Spleen (tissue), 11 donors: ENCODE measurements at regions not wholly inside any gene's neighbourhood (a gene's known extent, or its start where the extent isn't known, plus 50 kb on each side); places are given as distances from the start of the nearest gene placed in this dataset.
"Not testable (repeated sequence)": the region's sequence is repeated elsewhere in the genome, so short reads cannot be mapped to it uniquely, and the experiment has no call there.

Experiments
- DNase-seq: peaks from one replicate; pipeline ENCODE4 v3.0.0-alpha.2; 2020
- H3K27ac ChIP-seq, 8 donors: fragments of 200-600 bp; sonication (generic) in 7 of 8; 1 replicate in 4 of 8; 2 replicates in 4 of 8; pipeline versions ENCODE4 v1.5.0 to v1.8.0; 2016 to 2021; ENCODE audit warnings: inconsistent platforms in 4 of 8, mild to moderate bottlenecking in 4 of 8, moderate library complexity in 1 of 8
- H3K27me3 ChIP-seq, 7 donors: fragments of 200-600 bp; sonication (generic) in 6 of 7; replicated peaks in 1 of 7; 1 replicate in 4 of 7; 2 replicates in 3 of 7; pipeline versions ENCODE4 v1.5.0 to v1.8.0; 2016 to 2021; ENCODE audit warnings: inconsistent platforms in 3 of 7, mild to moderate bottlenecking in 1 of 7
- H3K36me3 ChIP-seq, 6 donors: fragments of 200-600 bp; sonication (generic) in 5 of 6; 1 replicate in 4 of 6; 2 replicates in 2 of 6; pipeline versions ENCODE4 v1.5.0 to v1.8.0; 2016 to 2021; ENCODE audit warnings: inconsistent platforms in 2 of 6
- H3K4me1 ChIP-seq, 6 donors: fragments of 200-600 bp; sonication (generic) in 5 of 6; 1 replicate in 3 of 6; 2 replicates in 3 of 6; pipeline versions ENCODE4 v1.5.0 to v1.8.0; 2016 to 2021; ENCODE audit warnings: inconsistent platforms in 3 of 6
- H3K4me3 ChIP-seq, 8 donors: fragments of 200-600 bp; sonication (generic) in 7 of 8; 1 replicate in 4 of 8; 2 replicates in 4 of 8; pipeline versions ENCODE4 v1.5.0 to v1.8.0; 2016 to 2021; ENCODE audit warnings: inconsistent platforms in 4 of 8, mild to moderate bottlenecking in 4 of 8, moderate library complexity in 2 of 8
- H3K9me3 ChIP-seq, 8 donors: fragments of 200-600 bp; sonication (generic) in 7 of 8; 1 replicate in 4 of 8; 2 replicates in 4 of 8; pipeline versions ENCODE4 v1.5.0 to v1.8.0; 2016 to 2021; ENCODE audit warnings: inconsistent platforms in 4 of 8
- POLR2A ChIP-seq, 3 donors: fragments of 450-650 bp; IDR thresholded peaks; one replicate each; pipeline ENCODE4 v1.5.1; 2017; ENCODE audit warnings: antibody characterized with exemption in 3 of 3, mild to moderate bottlenecking in 1 of 3
- POLR2AphosphoS5 ChIP-seq, 3 donors: sonication (generic); formaldehyde crosslinking; IDR thresholded peaks; one replicate each; pipeline ENCODE4 v1.5.1; 2017; ENCODE audit warnings: antibody characterized with exemption in 3 of 3
- WGBS, 5 donors: extraction: QIAGEN DNeasy Blood & Tissue Kit in 3 of 5; methylation state at CpG; one replicate each; pipeline versions ENCODE4 v1.1.5 to v1.1.7; 2013 to 2018; 5-methylcytosine and 5-hydroxymethylcytosine counted together
- intact Hi-C: fragments of 100-400 bp; cut with DNase I; formaldehyde crosslinking; loops from one replicate; pipeline ENCODE4 v1.15.0; 2023; ENCODE audit warnings: low total_unique reads
- TF ChIP-seq, protein P1 (sequence below), 11 experiments: fragments of 200-600 bp in 7 of 11; fragments of 450-650 bp in 4 of 11; sonication (generic) in 4 of 11; IDR thresholded peaks in 8 of 11; conservative IDR thresholded peaks in 3 of 11; 1 replicate in 7 of 11; 2 replicates in 4 of 11; pipeline versions ENCODE4 v1.4.0 to v1.8.0; 2016 to 2021; ENCODE audit warnings: antibody characterized with exemption in 11 of 11, inconsistent platforms in 4 of 11, mild to moderate bottlenecking in 1 of 11
- donor health status: healthy with polysubstance abuse.
- donor health status: DM: no; HTN: no; CAD: no; lungs with moderate emphysema.
- donor health status: DM: no; HTN: no; CAD: no.
- donor health status: Bipolar disorder and iron deficiency.
- donor health status: healthy.
- donor health status: DM: no; HTN: no; CAD: no.
- donor health status: DM: yes; HTN: yes; CAD: no.

DNA sequence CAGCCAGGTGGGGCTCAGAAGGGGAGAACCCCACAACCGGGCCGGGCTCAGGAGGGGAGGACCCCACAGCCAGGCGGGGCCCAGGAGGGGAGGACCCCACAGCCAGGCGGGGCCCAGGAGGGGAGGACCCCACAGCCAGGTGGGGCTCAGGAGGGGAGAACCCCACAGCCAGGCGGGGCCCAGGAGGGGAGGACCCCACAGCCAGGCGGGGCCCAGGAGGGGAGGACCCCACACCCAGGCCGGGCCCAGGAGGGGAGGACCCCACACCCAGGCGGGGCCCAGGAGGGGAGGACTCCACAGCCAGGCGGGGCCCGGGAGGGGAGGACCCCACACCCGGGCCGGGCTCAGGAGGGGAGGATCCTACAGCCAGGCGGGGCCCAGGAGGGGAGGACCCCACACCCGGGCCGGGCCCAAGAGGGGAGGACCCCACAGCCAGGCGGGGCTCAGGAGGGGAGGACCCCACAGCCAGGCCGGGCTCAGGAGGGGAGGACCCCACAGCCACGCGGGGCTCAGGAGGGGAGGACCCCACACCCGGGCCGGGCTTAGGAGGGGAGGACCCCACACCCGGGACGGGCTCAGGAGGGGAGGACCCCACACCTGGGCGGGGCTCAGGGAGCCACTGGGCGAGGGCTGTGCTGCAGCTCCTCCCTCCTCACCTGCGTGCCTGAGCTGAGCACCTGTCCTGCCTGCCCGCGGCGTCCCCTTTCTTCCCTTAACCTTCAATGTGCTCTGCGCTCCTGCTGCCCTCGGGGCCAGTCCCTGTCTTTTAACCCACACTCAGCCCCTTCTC lies 131.4 kb downstream of the IGLL1 start:
- H3K4me3 ChIP-seq, H3K36me3 ChIP-seq, H3K4me1 ChIP-seq, H3K27ac ChIP-seq, intact Hi-C loops: not testable (repeated sequence)
- peaks cover 0 to 21% (median 11%) of the 10 kb centered on the region in 8 donors for H3K9me3 ChIP-seq
- DNase-seq, result peak; percentile 27
- peaks cover 0 to 14% (median 0%) of the 10 kb centered on the region in 7 donors for H3K27me3 ChIP-seq
- WGBS, 5 donors, result 73 to 86% (median 82%) methylated on average over 21 to 27 of the region's 31 CpGs

DNA sequence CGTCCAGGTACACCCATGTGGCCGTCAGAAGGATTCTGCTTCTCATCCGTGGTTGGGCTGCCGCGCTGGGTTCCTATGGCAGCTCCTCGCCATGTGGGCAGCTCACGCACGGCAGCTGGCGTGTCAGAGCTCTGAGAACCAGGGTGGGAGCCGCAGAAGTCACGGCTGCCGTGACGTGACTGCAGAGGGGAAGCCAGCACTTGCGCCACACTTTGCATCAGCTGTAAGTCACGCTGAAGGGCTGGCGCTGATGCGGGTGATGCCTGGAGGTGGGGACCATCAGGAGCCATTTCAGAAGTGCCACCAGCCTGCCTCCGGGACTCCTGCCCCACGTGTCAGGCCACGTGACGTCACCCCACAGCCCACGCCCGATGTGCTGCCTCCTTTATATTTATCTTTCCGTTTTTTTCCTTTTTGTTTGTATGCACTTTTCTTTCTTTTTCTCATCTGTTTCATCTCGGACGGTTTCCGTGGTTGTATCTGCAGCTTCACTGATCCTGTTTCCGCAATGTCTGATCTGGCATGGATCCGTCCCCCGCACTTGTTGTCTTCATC lies 133.2 kb downstream of the IGLL1 start:
- intact Hi-C loops, result no loop called here
- WGBS, 5 donors, result 91 to 96% (median 95%) methylated on average over 21 to 30 of the region's 30 CpGs
- H3K9me3 ChIP-seq, result peaks cover 0 to 21% (median 11%) of the 10 kb centered on the region in 8 donors
- H3K4me3 ChIP-seq, result no peak overlapping the region
- H3K4me1 ChIP-seq, result no peaks in the 10 kb centered on the region
- no peak for DNase-seq
- no peak overlapping the region for H3K27ac ChIP-seq
- TF ChIP-seq POLR2AphosphoS5 (IDR thresholded peaks at IDR 0.05) (no peak), POLR2A (IDR thresholded peaks at IDR 0.05) (no peak)
- TF ChIP-seq, protein P1, sequence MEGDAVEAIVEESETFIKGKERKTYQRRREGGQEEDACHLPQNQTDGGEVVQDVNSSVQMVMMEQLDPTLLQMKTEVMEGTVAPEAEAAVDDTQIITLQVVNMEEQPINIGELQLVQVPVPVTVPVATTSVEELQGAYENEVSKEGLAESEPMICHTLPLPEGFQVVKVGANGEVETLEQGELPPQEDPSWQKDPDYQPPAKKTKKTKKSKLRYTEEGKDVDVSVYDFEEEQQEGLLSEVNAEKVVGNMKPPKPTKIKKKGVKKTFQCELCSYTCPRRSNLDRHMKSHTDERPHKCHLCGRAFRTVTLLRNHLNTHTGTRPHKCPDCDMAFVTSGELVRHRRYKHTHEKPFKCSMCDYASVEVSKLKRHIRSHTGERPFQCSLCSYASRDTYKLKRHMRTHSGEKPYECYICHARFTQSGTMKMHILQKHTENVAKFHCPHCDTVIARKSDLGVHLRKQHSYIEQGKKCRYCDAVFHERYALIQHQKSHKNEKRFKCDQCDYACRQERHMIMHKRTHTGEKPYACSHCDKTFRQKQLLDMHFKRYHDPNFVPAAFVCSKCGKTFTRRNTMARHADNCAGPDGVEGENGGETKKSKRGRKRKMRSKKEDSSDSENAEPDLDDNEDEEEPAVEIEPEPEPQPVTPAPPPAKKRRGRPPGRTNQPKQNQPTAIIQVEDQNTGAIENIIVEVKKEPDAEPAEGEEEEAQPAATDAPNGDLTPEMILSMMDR (IDR thresholded peaks at IDR 0.05 in 8 of 11, conservative IDR thresholded peaks at IDR 0.05 in 3 of 11), result no peak
- H3K36me3 ChIP-seq, result no peaks in the 10 kb centered on the region
- peaks cover 0 to 4% (median 0%) of the 10 kb centered on the region in 7 donors for H3K27me3 ChIP-seq

DNA sequence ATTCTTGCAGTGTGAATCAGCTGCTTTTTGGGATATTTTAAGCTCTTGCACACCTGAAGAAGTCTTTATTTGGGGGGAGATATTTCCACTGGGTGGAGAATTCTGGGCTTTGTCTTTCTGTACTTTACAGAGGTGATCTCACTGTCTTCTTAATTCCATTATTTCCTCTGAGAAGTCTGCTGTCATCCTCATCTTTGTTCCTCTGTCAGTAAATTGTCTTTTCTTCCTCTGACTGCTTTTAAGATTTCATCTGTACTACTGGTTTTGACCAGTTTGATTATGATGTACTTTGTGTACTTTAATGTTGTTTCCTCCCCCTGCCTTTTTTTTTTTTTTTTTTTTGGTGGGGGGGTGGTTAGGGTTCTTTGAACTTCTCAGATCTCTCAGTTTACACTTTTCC lies 133.9 kb downstream of the IGLL1 start:
- DNase-seq, H3K4me1 ChIP-seq, H3K27me3 ChIP-seq, H3K27ac ChIP-seq, H3K36me3 ChIP-seq, intact Hi-C loops, H3K4me3 ChIP-seq: not testable (repeated sequence)
- H3K9me3 ChIP-seq, result peaks cover 0 to 21% (median 11%) of the 10 kb centered on the region in 8 donors

DNA sequence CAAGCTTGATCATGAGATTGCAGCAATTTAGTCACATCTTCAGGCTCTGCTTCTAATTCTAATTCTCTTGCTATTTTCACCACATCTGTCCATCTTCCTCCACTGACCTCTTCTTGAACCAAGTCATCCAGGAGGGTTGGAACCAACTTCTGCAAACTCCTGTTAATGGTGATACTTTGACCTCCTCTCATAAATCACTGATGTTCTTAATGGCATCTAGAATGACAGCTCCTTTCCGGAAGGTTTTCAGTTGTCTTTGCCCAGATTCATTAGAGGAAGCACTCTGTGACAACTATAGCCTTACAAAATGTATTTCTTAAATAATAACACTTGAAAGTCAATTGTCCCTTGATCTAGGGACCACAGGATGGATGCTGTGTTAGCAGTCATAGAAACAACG lies 136.2 kb downstream of the IGLL1 start:
- H3K4me3 ChIP-seq, intact Hi-C loops, DNase-seq, H3K27me3 ChIP-seq, H3K36me3 ChIP-seq, H3K4me1 ChIP-seq, H3K27ac ChIP-seq: not testable (repeated sequence)
- H3K9me3 ChIP-seq, result peaks cover 0 to 26% (median 11%) of the 10 kb centered on the region in 8 donors
- 53 to 72% (median 67%) methylated on average over 1 to 2 of the region's 2 CpGs for WGBS, 5 donors

DNA sequence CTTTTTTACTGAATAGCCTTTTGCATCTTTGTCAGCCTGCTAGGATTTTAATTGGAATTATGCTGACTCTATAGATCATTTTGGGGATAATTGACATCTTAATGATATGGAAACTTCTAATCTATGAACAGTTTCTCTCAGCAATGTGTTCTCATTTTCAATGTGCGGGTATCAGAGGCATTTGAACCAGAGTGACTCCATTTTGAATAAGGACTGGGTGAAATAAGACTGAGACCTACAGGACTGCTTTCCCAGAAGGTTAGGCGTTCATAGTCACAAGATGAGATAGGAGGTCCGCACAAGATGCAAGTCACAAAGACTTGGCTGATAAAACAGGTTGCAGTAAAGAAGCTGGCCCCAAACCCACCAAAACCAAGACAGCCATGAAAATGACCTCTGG lies 140.5 kb downstream of the IGLL1 start:
- DNase-seq, H3K4me1 ChIP-seq, intact Hi-C loops, H3K27ac ChIP-seq, H3K27me3 ChIP-seq, H3K36me3 ChIP-seq, H3K4me3 ChIP-seq: not testable (repeated sequence)
- 82 to 98% (median 94%) methylated on average over 3 of the region's 3 CpGs for WGBS, 5 donors
- H3K9me3 ChIP-seq, result peaks cover 0 to 14% (median 0%) of the 10 kb centered on the region in 8 donors

DNA sequence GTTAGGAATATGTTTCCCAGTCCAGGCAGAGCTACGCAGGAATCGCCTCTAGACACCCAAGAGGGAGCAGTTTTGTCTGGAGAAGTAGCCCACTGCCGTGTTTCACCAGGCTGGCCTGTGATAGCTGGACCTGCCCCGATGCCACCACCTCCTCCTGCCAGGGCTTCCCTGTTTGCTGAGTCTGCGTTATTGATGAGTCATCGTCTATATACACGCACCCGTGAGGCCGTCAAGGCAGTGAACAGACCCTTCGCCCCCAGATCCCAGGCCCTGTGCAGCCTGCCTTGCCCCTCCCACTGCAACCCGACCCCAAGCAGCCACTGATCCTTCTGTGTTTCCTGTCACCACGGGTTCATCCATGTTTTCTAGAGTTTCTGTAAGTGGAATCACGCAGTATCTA lies 141.9 kb downstream of the IGLL1 start:
- Histone ChIP-seq H3K9me3 (peaks cover 0 to 12% (median 0%) of the 10 kb centered on the region in 8 donors), H3K4me3 (no peak overlapping the region), H3K27me3 (no peaks in the 10 kb centered on the region), H3K36me3 (no peaks in the 10 kb centered on the region), H3K4me1 (peaks cover under 1 to 8% (median 5%) of the 10 kb centered on the region in 6 donors), H3K27ac (no peak overlapping the region)
- WGBS, 5 donors, result 59 to 87% (median 71%) methylated on average over 13 of the region's 13 CpGs
- TF ChIP-seq, protein P1 (IDR thresholded peaks at IDR 0.05 in 8 of 11, conservative IDR thresholded peaks at IDR 0.05 in 3 of 11), result no peak
- no peak for TF ChIP-seq POLR2A (IDR thresholded peaks at IDR 0.05)
- TF ChIP-seq POLR2AphosphoS5 (IDR thresholded peaks at IDR 0.05), result no peak
- no peak for DNase-seq
- intact Hi-C loops, result no loop called here
